HG03565 (cell line): ENCODE measurements at regions not wholly inside any gene's neighbourhood (a gene's known extent, or its start where the extent isn't known, plus 50 kb on each side); places are given as distances from the start of the nearest gene placed in this dataset.

Source experiments
- ATAC-seq: cut with Tn5 transposase; IDR thresholded peaks from one replicate; pipeline ENCODE4 v1.9.1; 2021; ENCODE audit warnings: mild to moderate bottlenecking, moderate library complexity; ENCODE audit not compliant: unreplicated experiment

- ATAC-seq = no peak
Measured at GRCh38 chr9:90005388-90005787, 400.6 kb downstream of the GADD45G start.

DNA sequence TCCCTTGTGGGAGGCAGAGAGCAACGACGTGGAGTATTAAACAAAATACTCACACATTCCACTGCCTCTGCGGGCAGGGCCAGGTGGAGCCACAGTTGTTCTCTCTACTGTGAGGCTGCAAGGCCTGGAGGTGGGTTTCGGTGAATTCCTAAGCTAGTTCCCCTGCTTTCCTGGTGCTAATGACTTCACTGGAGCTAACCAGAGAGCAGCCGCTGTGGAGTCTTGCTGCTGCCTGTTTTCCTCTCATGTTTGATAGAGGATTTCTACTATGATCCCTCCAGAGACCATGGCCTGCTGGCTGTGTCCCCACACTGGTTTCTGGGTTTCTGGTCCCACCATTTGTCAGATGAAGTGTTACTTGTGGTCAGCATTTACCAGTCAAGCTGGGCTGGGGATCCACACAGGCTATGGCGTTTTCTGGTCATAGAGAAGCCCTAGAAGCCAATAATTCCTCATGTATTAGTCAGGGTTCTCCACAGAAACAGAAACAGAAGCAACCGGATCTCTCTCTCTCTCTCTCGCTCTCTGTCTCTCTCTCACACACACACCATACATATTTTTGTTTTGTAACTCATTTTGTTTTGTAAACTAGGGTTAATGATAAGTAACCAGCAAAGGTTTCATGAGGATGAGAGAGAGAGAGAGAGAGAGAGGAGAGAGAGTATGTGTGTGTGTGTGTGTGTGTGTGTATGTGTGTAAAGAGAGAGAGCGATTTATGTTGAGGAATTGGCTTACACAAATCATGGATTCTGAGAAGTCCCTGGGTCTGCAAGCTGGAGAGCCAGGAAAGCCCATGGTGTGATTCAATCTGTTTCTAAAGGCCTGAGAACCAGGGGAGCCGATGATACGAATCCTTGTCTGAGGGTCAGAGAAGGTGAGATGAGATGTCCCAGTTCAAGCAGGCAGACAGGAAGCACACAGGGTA lies 403.0 kb downstream of the GADD45G start:
- no peak for ATAC-seq

DNA sequence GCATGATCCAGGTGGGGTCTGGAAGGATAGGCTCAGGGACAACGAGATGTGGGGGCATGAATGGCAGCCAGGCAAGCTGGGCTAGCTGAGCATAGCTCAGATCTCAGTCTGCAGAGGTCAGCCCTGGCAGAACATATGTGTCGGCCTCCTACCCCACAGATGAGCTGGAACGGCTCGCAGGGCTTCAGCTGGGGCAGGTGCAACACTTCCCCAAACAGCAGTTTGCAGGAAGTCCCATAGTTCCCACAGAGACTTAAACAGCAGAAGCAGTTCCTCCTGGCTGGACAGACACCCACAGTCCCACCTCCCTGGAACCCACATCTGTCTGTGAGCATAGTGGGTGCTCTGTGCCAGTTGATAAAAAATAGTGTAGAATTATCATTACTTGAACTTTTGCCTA lies 404.6 kb downstream of the GADD45G start:
- no peak for ATAC-seq

GRCh38 chr9:90010793-90011192 lies 406.0 kb downstream of the GADD45G start:
- ATAC-seq = no peak

- ATAC-seq = no peak
Measured at GRCh38 chr9:90012949-90013348, 408.1 kb downstream of the GADD45G start.

GRCh38 chr9:90013778-90014177 lies 409.0 kb downstream of the GADD45G start:
- ATAC-seq = no peak

DNA sequence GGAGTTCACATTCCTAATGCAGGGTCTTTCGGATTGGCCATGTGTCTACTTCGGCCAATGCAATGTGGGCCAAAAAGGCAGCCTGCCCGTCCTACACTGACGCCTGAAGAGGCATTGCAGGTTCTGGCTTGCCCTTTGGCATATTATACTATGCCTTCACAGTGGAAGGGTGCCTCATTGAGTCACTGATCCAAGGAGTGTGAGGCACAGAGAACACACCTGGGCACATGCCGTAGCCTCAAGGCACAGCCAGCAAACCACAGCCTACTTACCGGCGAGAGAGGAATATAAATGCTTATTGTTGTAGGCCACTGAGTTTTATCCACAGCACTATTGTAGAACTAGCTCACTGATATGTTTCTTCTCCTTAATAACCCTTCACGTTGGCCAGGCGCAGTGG lies 409.6 kb downstream of the GADD45G start:
- ATAC-seq = no peak

GRCh38 chr9:90016272-90016671 lies 411.5 kb downstream of the GADD45G start:
- ATAC-seq = no peak

- ATAC-seq = no peak
Measured at GRCh38 chr9:90017679-90018078, 412.9 kb downstream of the GADD45G start.

GRCh38 chr9:90018688-90019087 lies 413.9 kb downstream of the GADD45G start:
- ATAC-seq = no peak

DNA sequence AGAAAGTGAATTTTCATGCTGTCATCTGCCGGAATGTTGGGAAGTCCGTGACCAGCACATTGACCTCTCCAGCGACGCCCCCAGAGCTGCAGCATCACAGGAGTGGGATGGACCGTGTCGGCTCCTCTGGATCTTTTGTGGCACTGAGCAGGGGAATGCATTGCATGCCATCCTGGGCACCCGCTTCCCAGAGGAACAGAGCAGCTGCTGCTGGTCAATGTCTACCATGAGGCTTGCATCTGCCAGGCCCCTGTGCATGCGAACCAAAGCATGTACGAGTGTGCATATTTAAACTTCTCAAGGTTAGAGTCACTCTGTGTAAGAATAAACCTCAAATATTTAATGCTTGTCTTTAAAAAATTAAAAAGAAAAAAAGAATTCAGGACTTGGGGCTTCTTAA lies 414.8 kb downstream of the GADD45G start:
- no peak for ATAC-seq

- ATAC-seq = no peak
Measured at GRCh38 chr9:90020276-90020871, 415.6 kb downstream of the GADD45G start.

- no peak for ATAC-seq
Measured at GRCh38 chr9:90021216-90021906, 416.5 kb downstream of the GADD45G start.

GRCh38 chr9:90022474-90022873 lies 417.7 kb downstream of the GADD45G start:
- ATAC-seq = no peak

- ATAC-seq = no peak
Measured at GRCh38 chr9:90023861-90024260, 419.0 kb downstream of the GADD45G start.

- ATAC-seq = no peak
Measured at GRCh38 chr9:90024409-90024808, 419.6 kb downstream of the GADD45G start.

- no peak for ATAC-seq
Measured at GRCh38 chr9:90024823-90025222, 420.0 kb downstream of the GADD45G start.

DNA sequence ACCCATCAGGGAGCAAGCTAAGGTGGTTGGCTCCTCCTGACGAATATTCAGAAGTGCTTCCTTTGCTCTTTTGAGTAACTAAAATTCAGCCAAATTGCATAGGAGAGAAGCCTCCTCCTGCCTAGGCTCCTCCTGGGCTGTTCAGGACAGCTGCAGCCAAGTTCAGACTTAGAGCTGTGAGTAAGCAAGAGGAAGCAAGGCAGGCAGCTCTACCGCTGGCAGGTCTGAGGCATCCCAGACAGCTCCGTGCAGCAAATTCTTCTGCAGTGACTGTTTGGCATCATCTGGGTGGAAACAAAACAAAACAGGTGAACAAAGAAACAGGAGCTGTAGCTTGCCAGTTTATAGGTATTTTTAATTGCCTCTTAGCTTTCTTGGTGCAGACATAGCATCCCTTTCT lies 421.0 kb downstream of the GADD45G start:
- ATAC-seq = no peak

- ATAC-seq = no peak
Measured at GRCh38 chr9:90027296-90027790, 422.5 kb downstream of the GADD45G start.

- ATAC-seq = no peak
Measured at GRCh38 chr9:90029386-90029785, 424.6 kb downstream of the GADD45G start.

DNA sequence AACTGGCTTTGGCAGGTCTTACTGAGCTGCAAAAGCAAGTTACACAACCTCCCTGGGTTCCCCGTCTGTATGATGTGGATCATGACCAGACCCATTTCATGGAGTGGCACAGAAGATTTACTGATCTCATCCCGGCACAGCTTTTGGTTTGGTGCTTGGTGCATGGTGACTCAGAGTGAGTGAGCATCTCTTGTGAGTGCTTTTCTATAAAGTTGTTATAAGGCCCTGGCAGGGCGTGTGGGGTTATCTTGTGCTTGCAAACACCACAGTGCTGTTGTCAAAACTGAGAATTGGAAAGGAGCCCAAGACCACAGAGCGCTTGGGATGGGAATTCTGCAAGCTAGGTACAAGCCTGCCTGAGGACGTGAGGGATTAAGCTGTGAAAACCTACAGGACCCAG lies 425.2 kb downstream of the GADD45G start:
- no peak for ATAC-seq
